Brain microvascular endothelial cell (primary cell): ENCODE measurements at regions not wholly inside any gene's neighbourhood (a gene's known extent, or its start where the extent isn't known, plus 50 kb on each side); places are given as distances from the start of the nearest gene placed in this dataset.

Experiments used
- DNase-seq: peaks from one replicate; pipeline ENCODE4 v3.0.0-alpha.2; 2020
- H3K27ac ChIP-seq: fragments of 250-450 bp; sonication (Bioruptor Pico); 2 replicates; pipeline ENCODE4 v1.5.1; 2020; ENCODE audit warnings: mild to moderate bottlenecking, moderate library complexity
- H3K27me3 ChIP-seq: fragments of 250-450 bp; sonication (Bioruptor Pico); replicated peaks from 2 replicates; pipeline ENCODE4 v1.5.1; 2020; ENCODE audit warnings: mild to moderate bottlenecking
- H3K36me3 ChIP-seq: fragments of 250-450 bp; sonication (Bioruptor Pico); replicated peaks from 2 replicates; pipeline ENCODE4 v1.5.1; 2020; ENCODE audit warnings: mild to moderate bottlenecking
- H3K4me3 ChIP-seq: 2 replicates; pipeline ENCODE4 v1.5.1; 2011; ENCODE audit warnings: low read depth, mild to moderate bottlenecking, control low read depth, low read length, moderate library complexity
- CTCF ChIP-seq: IDR thresholded peaks from 2 replicates; pipeline ENCODE4 v1.5.1; 2011; ENCODE audit warnings: low read depth, mild to moderate bottlenecking, moderate library complexity, low read length, control low read depth, inconsistent platforms; ENCODE audit errors: missing control alignments
- in situ Hi-C: cut with HindIII; loops from 2 replicates; pipeline ENCODE4 v1.10.0; 2017; ENCODE audit warnings: low sequenced_read_pairs, low pct_ligation_motif_present

- in situ Hi-C loops = no loop called here
- Histone ChIP-seq H3K27ac (no peak overlapping the region), H3K27me3 (no peaks in the 10 kb centered on the region), H3K4me3 (no peak overlapping the region), H3K36me3 (no peaks in the 10 kb centered on the region)
- DNase-seq = no peak
- TF ChIP-seq CTCF = no peak
These were observed 66.9 kb upstream of the PLAC1 start for GRCh38 chrX:134725103-134725690.

- no peak for TF ChIP-seq CTCF
- DNase-seq = no peak
- Histone ChIP-seq H3K27me3 (no peaks in the 10 kb centered on the region), H3K36me3 (no peaks in the 10 kb centered on the region), H3K4me3 (no peak overlapping the region), H3K27ac (no peak overlapping the region)
- in situ Hi-C loops = no loop called here
These were observed 63.7 kb upstream of the PLAC1 start for GRCh38 chrX:134721766-134722532.

GRCh38 chrX:134718966-134719317, 60.7 kb upstream of the PLAC1 start:
- Histone ChIP-seq H3K36me3 (no peaks in the 10 kb centered on the region), H3K4me3 (no peak overlapping the region), H3K27ac (no peak overlapping the region), H3K27me3 (no peaks in the 10 kb centered on the region)
- no peak for TF ChIP-seq CTCF
- DNase-seq = no peak
- in situ Hi-C loops = no loop called here

GRCh38 chrX:134718105-134718965, 60.1 kb upstream of the PLAC1 start:
- peak; percentile 60 for DNase-seq
- peak; percentile 34 for TF ChIP-seq CTCF
- no peak overlapping the region for H3K27ac ChIP-seq
- no peak overlapping the region for H3K4me3 ChIP-seq
- no peaks in the 10 kb centered on the region for H3K36me3 ChIP-seq
- H3K27me3 ChIP-seq = no peaks in the 10 kb centered on the region
- in situ Hi-C loops = no loop called here

- H3K36me3 ChIP-seq = no peaks in the 10 kb centered on the region
- no peak for TF ChIP-seq CTCF
- H3K4me3 ChIP-seq = no peak overlapping the region
- H3K27ac ChIP-seq = no peak overlapping the region
- no peaks in the 10 kb centered on the region for H3K27me3 ChIP-seq
- in situ Hi-C loops = no loop called here
- no peak for DNase-seq
These were observed 59.4 kb upstream of the PLAC1 start for GRCh38 chrX:134717698-134718097.
